ENCODE measurements at regions not wholly inside any gene's neighbourhood (a gene's known extent, or its start where the extent isn't known, plus 50 kb on each side); places are given as distances from the start of the nearest gene placed in this dataset.

GRCh38 chr1:244180256-244180655 lies 129.2 kb downstream of the ZBTB18 start:
- Histone ChIP-seq H3K27me3 (ENCODE audit: control insufficient read depth, insufficient read depth, low read length) (no peaks in the 10 kb centered on the region), H2AFZ (no peak overlapping the region), H3K79me2 (no peaks in the 10 kb centered on the region), H3K27ac (no peak overlapping the region), H3K36me3 (ENCODE audit: control insufficient read depth, insufficient read depth, low read length) (no peaks in the 10 kb centered on the region), H3K9me3 (ENCODE audit: control insufficient read depth, low read length) (no peaks in the 10 kb centered on the region), H3K9ac (no peak overlapping the region), H3K4me3 (ENCODE audit: low read depth, low read length) (no peak overlapping the region), H3K4me1 (no peaks in the 10 kb centered on the region), H3K4me2 (ENCODE audit: low read length) (no peak overlapping the region)
- no peak for TF ChIP-seq CTCF (IDR thresholded peaks at IDR 0.05)

GRCh38 chr1:244181867-244182266 lies 130.8 kb downstream of the ZBTB18 start:
- Histone ChIP-seq H3K36me3 (ENCODE audit: control insufficient read depth, insufficient read depth, low read length) (no peaks in the 10 kb centered on the region), H2AFZ (no peak overlapping the region), H3K9ac (no peak overlapping the region), H3K4me1 (no peaks in the 10 kb centered on the region), H3K4me3 (ENCODE audit: low read depth, low read length) (no peak overlapping the region), H3K27me3 (ENCODE audit: control insufficient read depth, insufficient read depth, low read length) (no peaks in the 10 kb centered on the region), H3K27ac (no peak overlapping the region), H3K9me3 (ENCODE audit: control insufficient read depth, low read length) (no peaks in the 10 kb centered on the region), H3K79me2 (no peaks in the 10 kb centered on the region), H3K4me2 (ENCODE audit: low read length) (no peak overlapping the region)
- no peak for TF ChIP-seq CTCF (IDR thresholded peaks at IDR 0.05)

GRCh38 chr1:244183037-244183436 lies 132.0 kb downstream of the ZBTB18 start:
- no peak overlapping the region for H3K27ac ChIP-seq
- H3K4me3 ChIP-seq (ENCODE audit: low read depth, low read length) = no peak overlapping the region
- H3K36me3 ChIP-seq (ENCODE audit: control insufficient read depth, insufficient read depth, low read length) = no peaks in the 10 kb centered on the region
- H3K79me2 ChIP-seq = no peaks in the 10 kb centered on the region
- H3K4me2 ChIP-seq (ENCODE audit: low read length) = no peak overlapping the region
- no peaks in the 10 kb centered on the region for H3K4me1 ChIP-seq
- TF ChIP-seq CTCF (IDR thresholded peaks at IDR 0.05) = no peak
- no peak overlapping the region for H2AFZ ChIP-seq
- no peaks in the 10 kb centered on the region for H3K27me3 ChIP-seq (ENCODE audit: control insufficient read depth, insufficient read depth, low read length)
- no peaks in the 10 kb centered on the region for H3K9me3 ChIP-seq (ENCODE audit: control insufficient read depth, low read length)
- H3K9ac ChIP-seq = no peak overlapping the region

- no peak overlapping the region for H3K4me3 ChIP-seq (ENCODE audit: low read depth, low read length)
- H3K9ac ChIP-seq = no peak overlapping the region
- H2AFZ ChIP-seq = no peak overlapping the region
- H3K27me3 ChIP-seq (ENCODE audit: control insufficient read depth, insufficient read depth, low read length) = no peaks in the 10 kb centered on the region
- H3K36me3 ChIP-seq (ENCODE audit: control insufficient read depth, insufficient read depth, low read length) = no peaks in the 10 kb centered on the region
- H3K4me1 ChIP-seq = no peaks in the 10 kb centered on the region
- no peaks in the 10 kb centered on the region for H3K79me2 ChIP-seq
- no peaks in the 10 kb centered on the region for H3K9me3 ChIP-seq (ENCODE audit: control insufficient read depth, low read length)
- TF ChIP-seq CTCF (IDR thresholded peaks at IDR 0.05) = no peak
- H3K4me2 ChIP-seq (ENCODE audit: low read length) = no peak overlapping the region
- H3K27ac ChIP-seq = no peak overlapping the region
These were observed 135.3 kb downstream of the ZBTB18 start for GRCh38 chr1:244186372-244186771.

GRCh38 chr1:244187310-244187709 lies 136.2 kb downstream of the ZBTB18 start:
- H3K79me2 ChIP-seq = no peaks in the 10 kb centered on the region
- H3K9ac ChIP-seq = no peak overlapping the region
- no peaks in the 10 kb centered on the region for H3K9me3 ChIP-seq (ENCODE audit: control insufficient read depth, low read length)

More at GRCh38 chr1:244187310-244187709, 136.2 kb downstream of the ZBTB18 start:
- no peaks in the 10 kb centered on the region for H3K4me1 ChIP-seq
- H3K27ac ChIP-seq = no peak overlapping the region
- H3K27me3 ChIP-seq (ENCODE audit: control insufficient read depth, insufficient read depth, low read length) = no peaks in the 10 kb centered on the region
- H2AFZ ChIP-seq = no peak overlapping the region
- H3K4me3 ChIP-seq (ENCODE audit: low read depth, low read length) = no peak overlapping the region
- H3K4me2 ChIP-seq (ENCODE audit: low read length) = no peak overlapping the region
- H3K36me3 ChIP-seq (ENCODE audit: control insufficient read depth, insufficient read depth, low read length) = no peaks in the 10 kb centered on the region
- no peak for TF ChIP-seq CTCF (IDR thresholded peaks at IDR 0.05)
